A673 (cell line): ENCODE measurements at regions not wholly inside any gene's neighbourhood (a gene's known extent, or its start where the extent isn't known, plus 50 kb on each side); places are given as distances from the start of the nearest gene placed in this dataset.

Experiments used
- BruUV-seq: library from RNA; stranded (reverse); fragments of 400-500 nt; replicated peaks from 2 replicates; lab custom pipeline; 2021; lab: Mats Ljungman, UMichigan
- CTCF ChIA-PET: fragments of 300-600 bp; sonication (Branson Sonifier 250); formaldehyde crosslinking; loops from one replicate; lab custom pipeline; 2022; ENCODE audit warnings: antibody characterized with exemption; lab: Charles Lee
- POLR2A ChIA-PET: fragments of 300-600 bp; sonication (Branson Sonifier 250); formaldehyde crosslinking; loops from one replicate; lab custom pipeline; 2022; ENCODE audit warnings: antibody characterized with exemption; ENCODE audit not compliant: low non-redundant PET; lab: Charles Lee
- DNase-seq: peaks from one replicate; pipeline ENCODE4 v3.0.0-alpha.2; 2015; ENCODE audit warnings: low spot score
- H3K27ac ChIP-seq: fragments of 200-600 bp; sonication (generic); 2 replicates; pipeline ENCODE4 v1.5.1; 2016; ENCODE audit warnings: mixed run types, low read depth, mild to moderate bottlenecking, mixed read lengths, antibody characterized with exemption, low read length; ENCODE audit not compliant: poor library complexity, severe bottlenecking
- H3K27me3 ChIP-seq: fragments of 200-600 bp; sonication (generic); replicated peaks from 2 replicates; pipeline ENCODE4 v1.6.1; 2017; ENCODE audit warnings: mixed run types, low read depth, mild to moderate bottlenecking, mixed read lengths, antibody characterized with exemption, low read length; ENCODE audit not compliant: insufficient read depth, poor library complexity
- H3K36me3 ChIP-seq: fragments of 200-600 bp; sonication (generic); 2 replicates; pipeline ENCODE4 v1.6.1; 2016; ENCODE audit warnings: mixed run types, mild to moderate bottlenecking, mixed read lengths, antibody characterized with exemption, low read length; ENCODE audit not compliant: insufficient read depth, poor library complexity, severe bottlenecking
- H3K4me1 ChIP-seq: fragments of 200-600 bp; sonication (generic); 2 replicates; pipeline ENCODE4 v1.6.1; 2017; ENCODE audit warnings: mixed run types, mild to moderate bottlenecking, mixed read lengths, antibody characterized with exemption, low read length; ENCODE audit not compliant: insufficient read depth, poor library complexity, severe bottlenecking
- H3K4me3 ChIP-seq: fragments of 200-600 bp; sonication (generic); 2 replicates; pipeline ENCODE4 v1.5.1; 2016; ENCODE audit warnings: low read depth, mixed run types, mild to moderate bottlenecking, mixed read lengths, low read length; ENCODE audit not compliant: poor library complexity, severe bottlenecking
- H3K9me3 ChIP-seq: fragments of 200-600 bp; sonication (generic); 2 replicates; pipeline ENCODE4 v1.6.1; 2016; ENCODE audit warnings: mixed run types, low read depth, mild to moderate bottlenecking, mixed read lengths, antibody characterized with exemption, low read length; ENCODE audit not compliant: poor library complexity, severe bottlenecking
- CTCF ChIP-seq: fragments of 300-800, 200-600 bp; sonication (generic); conservative IDR thresholded peaks from 2 replicates; pipeline ENCODE4 v1.5.1; 2017; ENCODE audit warnings: low read depth, mild to moderate bottlenecking, antibody characterized with exemption, low read length, moderate library complexity, mixed read lengths
- EZH2 ChIP-seq: fragments of 200-600 bp; sonication (generic); IDR thresholded peaks from 2 replicates; pipeline ENCODE4 v1.6.1; 2017; ENCODE audit warnings: borderline replicate concordance, low read depth, mild to moderate bottlenecking, mixed read lengths, antibody characterized with exemption, low read length; ENCODE audit not compliant: poor library complexity, severe bottlenecking
- intact Hi-C: fragments of 100-400 bp; cut with micrococcal nuclease; formaldehyde crosslinking; loops from one replicate; pipeline ENCODE4 v1.10.0; 2022; ENCODE audit not compliant: unreplicated experiment

GRCh38 chr1:47508702-47509431, 71.0 kb downstream of the FOXD2 start:
- intact Hi-C loops: no loop called here
- ChIA-PET POLR2A (no interaction called here), CTCF (interaction anchor here (0.6 to 1.1 kb wide), 2 partner anchors 24 to 106 kb away, joined by 3 to 4 read pairs; no protein-coding TSS in a partner anchor)
- TF ChIP-seq CTCF: 0 out of 2 replicates have a peak, but pooled peaks have one; percentile 15
- no peak for TF ChIP-seq EZH2
- Histone ChIP-seq H3K4me1 (peaks cover 11% of the 10 kb centered on the region), H3K4me3 (peak overlapping the region; percentile 44), H3K36me3 (no peaks in the 10 kb centered on the region), H3K9me3 (no peaks in the 10 kb centered on the region), H3K27ac (no peak overlapping the region), H3K27me3 (peaks cover 69% of the 10 kb centered on the region)
- BruUV-seq: no TSS peak
- DNase-seq: peak; percentile 63

GRCh38 chr1:47510282-47510811, 72.5 kb downstream of the FOXD2 start:
- Histone ChIP-seq H3K27ac (no peak overlapping the region), H3K27me3 (peaks cover 69% of the 10 kb centered on the region), H3K4me3 (no peak overlapping the region), H3K4me1 (peaks cover 11% of the 10 kb centered on the region), H3K36me3 (no peaks in the 10 kb centered on the region), H3K9me3 (no peaks in the 10 kb centered on the region)
- CTCF ChIA-PET: no interaction called here
- BruUV-seq: no TSS peak
- no peak for DNase-seq
- intact Hi-C loops: no loop called here
- POLR2A ChIA-PET: no interaction called here
- no peak for TF ChIP-seq CTCF
- no peak for TF ChIP-seq EZH2

- peaks cover 54% of the 10 kb centered on the region for H3K27me3 ChIP-seq
- BruUV-seq: no TSS peak
- no peaks in the 10 kb centered on the region for H3K9me3 ChIP-seq
- POLR2A ChIA-PET: no interaction called here
- CTCF ChIA-PET: no interaction called here
- no peak for DNase-seq
- H3K4me3 ChIP-seq: no peak overlapping the region
- TF ChIP-seq EZH2 (no peak), CTCF (no peak)
- intact Hi-C loops: no loop called here
- no peak overlapping the region for H3K27ac ChIP-seq
- no peaks in the 10 kb centered on the region for H3K36me3 ChIP-seq
- peaks cover 11% of the 10 kb centered on the region for H3K4me1 ChIP-seq
Measured at GRCh38 chr1:47511825-47512224, 74.0 kb downstream of the FOXD2 start.
